HG03571 (cell line): ENCODE measurements at regions not wholly inside any gene's neighbourhood (a gene's known extent, or its start where the extent isn't known, plus 50 kb on each side); places are given as distances from the start of the nearest gene placed in this dataset.
"Not testable (repeated sequence)": the region's sequence is repeated elsewhere in the genome, so short reads cannot be mapped to it uniquely, and the experiment has no call there.

Source experiments
- ATAC-seq: cut with Tn5 transposase; IDR thresholded peaks from one replicate; pipeline ENCODE4 v1.9.1; 2021; ENCODE audit not compliant: unreplicated experiment

DNA sequence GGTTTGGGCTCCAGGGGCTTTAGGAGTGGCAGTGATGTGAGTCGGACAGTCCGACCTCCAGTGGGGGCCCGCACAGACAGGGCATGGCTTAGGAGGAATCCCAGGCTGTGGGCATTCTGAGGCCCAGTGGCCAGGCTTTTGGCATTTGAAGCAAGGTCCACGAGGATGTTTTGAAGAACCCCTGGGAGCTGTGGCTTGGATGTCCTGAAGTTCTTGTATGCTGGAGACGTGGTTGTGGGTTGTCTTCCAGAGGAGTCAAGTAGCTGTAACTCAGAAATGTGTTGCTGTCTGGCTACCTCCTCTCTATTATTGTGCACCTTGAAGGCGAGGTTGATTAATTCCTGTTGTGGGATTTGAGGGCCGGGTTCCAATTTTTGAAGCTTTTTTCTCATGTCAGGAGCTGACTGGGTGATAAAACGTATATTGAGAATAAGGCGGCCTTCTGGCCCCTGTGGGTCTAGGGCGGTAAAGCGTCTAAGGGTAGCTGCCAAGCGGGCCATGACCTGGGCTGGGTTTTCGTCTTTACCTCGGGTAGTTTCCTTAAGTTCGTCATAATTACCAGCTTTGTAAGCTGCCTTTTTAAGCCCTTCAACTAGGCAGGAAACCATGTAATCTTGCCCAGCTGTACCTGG lies 67.3 kb upstream of the EZR start:
- ATAC-seq: not testable (repeated sequence)

DNA sequence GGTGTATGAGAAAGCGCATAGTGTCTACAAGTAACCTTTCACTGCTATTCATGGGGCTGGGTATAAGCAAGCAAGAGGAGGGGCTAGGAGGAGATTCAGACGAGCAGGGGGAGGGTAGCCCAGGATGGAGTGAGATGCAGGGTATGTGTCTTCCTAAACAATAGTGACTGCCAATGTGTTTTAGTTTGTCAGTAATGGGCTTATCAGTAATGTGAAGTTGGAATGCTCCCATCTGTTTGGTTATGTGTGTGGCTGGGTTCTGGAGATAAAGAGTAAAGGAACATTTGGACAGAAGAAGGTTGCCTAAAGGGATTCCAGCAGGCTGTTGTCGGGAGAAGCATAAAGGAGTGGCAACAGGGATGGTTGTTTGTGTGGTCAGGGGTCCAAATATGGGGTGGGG lies 62.7 kb upstream of the EZR start:
- ATAC-seq: not testable (repeated sequence)

DNA sequence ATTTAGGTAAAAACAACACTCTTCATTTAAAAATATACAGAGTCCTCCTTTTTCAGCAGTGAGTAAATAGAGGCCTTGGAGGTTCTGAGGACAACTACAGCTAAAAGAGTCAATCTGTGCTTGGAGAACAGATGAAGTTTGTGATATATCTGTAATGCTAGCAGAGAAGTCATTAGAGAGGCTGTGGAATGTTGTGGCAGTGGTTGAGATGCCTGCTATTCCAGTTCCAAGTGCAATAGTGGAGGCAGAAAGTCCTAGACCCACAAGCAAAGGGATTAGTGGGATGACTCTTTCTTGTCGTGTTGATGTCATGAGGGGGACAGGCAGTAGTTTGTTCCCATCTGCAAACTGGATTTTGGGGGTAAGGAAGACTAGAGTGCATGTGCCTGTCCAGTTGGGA lies 62.1 kb upstream of the EZR start:
- not testable (repeated sequence) for ATAC-seq

DNA sequence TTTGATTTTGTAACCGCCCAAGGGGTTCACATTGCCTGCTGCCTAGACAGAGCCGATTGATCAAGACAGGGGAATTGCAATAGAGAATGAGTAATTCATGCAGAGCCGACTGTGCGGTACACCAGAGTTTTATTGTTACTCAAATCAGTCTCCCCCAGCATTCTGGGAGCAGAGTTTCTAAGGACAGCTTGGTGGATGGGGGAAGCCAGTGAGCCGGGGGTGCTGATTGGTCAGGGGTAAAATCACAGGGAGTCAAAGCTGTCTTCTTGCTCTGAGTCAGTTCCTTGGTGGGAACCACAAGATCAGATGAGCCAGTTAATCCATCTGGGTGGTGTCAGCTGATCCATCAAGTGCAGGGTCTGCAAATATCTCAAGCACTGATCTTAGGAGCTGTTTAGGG lies 60.0 kb upstream of the EZR start:
- no peak for ATAC-seq

DNA sequence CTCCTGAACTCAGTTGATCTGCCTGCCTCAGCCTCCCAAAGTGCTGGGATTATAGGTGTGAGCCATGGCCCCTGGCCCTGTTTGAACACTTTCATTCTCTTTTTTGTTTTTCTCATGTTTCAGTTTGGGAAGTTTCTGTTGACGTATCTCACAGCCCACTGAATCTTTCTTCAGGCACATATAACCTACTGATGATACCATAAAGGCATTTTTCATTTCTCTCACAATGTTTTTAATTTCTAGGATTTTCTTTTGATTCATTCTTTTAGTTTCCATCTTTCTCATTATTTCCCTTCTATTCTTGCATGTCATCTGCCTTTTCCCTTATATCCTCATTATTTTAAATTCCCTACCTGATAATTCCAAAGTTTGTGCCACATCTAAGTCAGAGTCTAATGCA lies 58.5 kb upstream of the EZR start:
- no peak for ATAC-seq

DNA sequence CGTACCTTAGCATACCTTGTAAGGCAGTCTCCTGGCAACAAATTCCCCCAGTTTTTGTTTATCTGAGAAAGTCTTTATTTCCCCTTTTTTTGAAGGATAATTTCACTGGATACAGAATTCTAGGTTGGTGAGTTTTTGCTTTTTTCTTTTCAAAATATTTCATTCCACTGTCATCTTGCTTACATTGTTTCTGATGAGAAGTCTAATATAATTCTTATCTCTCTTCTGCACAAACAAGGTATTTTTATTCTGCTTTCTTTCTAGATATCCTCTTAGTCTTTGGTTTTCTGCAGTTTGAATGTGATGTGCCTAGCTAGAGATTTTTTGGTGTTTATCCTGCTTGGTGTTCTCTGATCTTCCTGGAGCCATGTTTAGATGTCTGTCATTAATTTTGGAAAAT lies 57.7 kb upstream of the EZR start:
- no peak for ATAC-seq

DNA sequence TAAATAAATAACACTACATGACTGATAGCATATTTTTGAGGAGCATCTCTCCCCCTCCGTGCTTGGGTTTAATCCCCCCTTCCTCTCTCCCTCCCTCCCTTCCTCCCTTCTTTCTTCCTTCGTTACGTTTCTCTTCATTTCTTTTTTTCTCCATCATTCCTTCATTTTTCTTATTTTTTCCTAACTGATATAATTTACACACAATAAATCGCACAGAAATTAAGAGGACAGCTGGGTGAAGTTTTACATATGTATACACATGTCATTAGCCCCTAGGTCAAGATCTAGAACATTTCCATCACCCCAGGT lies 51.4 kb upstream of the EZR start:
- ATAC-seq: no peak

DNA sequence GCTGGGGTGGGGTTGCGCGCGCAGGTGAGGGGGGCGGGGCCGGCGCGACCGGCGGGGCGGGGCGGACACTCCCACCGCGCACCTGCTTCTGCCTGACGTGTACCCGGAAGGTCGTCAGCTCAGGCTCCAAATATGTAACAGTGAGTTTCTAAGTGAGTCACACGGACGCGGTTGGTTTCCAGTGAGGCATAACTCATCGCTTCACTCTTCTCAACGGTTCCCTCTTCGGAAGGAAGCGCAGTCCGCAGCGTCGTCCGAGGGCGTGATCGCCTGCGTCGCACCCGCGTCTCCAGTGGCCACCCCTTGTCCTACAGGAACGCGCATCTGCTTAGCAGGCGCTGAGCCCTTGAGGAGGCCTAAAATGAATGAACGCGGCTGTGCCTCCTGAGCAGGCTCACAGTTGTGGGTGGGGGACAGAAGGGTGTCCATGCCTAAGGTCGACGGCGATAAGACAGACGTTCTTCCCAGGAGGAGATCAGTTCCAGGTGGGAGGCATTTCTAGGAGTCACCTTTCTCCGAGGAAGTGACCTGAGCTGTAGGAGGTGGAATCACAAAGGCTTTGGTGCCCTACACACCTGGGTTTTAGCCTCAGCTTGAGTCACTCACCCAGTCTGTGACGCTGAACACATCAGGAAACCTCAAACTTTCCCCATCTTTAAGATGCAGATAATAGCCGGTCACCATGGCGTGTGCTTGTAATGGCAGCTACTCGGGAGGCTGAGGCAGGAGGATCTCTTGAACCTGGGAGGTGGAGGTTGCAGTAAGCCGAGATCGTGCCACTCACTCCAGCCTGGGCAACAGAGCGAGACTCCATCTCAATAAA lies 50.9 kb upstream of the EZR start:
- peak; percentile 93 for ATAC-seq

DNA sequence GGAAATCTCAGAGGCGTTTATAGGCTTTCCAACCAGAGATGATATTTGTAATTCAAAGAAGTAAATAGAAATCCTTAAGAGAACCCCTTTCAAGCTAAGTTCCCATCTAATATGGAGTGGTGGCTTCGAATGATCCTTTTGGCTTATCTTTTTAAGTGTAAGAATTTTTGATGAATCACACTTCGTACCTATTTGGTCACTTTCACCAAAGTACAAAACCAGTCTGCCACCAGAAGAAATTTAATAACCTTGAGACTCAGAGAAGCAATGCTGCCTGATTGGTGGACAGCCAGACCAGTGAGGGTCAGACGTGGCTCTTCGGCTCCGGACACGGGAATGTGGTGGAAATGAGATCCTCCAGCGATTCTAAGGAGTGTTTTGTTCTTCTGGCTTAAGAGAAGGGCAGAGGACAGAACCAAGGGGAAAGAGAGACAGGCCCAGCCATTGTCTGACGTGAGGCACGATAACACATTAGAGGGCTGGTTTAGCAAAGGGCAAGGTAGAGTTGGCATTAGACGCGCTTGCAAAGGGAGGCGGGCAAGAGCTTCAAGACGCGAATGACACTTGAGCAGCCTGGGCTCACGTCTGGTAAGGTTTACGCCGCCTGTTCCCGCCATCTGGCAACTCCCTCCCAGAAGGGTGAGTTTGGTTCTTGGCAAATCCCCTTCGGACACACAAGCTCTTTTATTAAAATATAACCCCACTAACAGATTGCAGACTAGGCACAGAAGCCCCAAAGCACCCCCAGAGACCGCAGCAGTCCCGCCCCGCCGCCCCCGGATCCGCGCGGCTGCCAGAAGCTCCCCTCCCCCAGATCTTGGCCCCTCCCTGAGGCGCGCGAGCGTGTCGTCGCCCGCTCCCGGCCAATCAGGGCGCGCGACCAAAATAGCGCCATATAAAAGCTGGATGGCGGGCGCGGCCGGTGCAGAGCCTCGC lies 50.0 kb upstream of the EZR start:
- no peak for ATAC-seq
